ENCODE measurements at regions not wholly inside any gene's neighbourhood (a gene's known extent, or its start where the extent isn't known, plus 50 kb on each side); places are given as distances from the start of the nearest gene placed in this dataset.

DNA sequence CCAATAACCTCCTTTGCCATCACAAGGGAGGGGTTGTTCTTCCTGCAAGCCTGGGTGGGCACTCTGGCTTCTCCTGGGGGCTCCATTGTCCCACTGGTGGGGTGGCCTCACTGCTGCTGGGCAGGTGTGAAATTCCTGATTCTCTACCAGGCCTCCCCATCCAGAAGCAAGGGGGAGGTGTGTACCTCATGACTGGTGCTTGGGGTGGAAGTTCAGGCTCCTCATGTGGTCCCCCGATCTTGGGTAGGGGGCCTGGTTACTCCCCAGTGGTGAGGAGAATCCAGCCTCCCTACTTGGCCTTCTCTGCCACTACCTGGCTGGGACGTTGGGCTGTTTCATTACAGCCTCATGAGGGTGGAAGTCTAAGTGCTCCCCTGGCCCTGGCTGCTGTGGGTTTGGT is 433.9 kb downstream of the IRX2 start:
- DNase-seq, result no peak

DNA sequence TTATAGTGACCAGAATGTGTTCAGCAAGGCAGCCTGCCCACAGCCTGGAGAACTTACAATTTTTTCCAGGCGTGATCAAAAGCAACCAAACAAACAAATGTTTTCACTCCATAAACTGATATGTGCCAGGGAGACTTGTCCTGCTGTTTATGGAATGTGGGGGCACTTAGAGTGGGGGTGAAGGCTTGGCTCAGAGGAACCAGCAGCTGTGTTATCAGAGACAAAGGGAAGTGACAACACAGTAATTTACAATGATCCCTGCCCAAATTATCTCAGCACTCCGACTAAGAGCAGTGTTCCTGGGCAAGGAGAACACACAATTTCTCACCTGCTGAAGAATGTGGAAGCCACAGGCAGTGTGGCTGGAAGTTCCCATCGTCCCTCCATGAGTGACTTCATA is 429.1 kb upstream of the IRX4 start:
- DNase-seq, result no peak

DNA sequence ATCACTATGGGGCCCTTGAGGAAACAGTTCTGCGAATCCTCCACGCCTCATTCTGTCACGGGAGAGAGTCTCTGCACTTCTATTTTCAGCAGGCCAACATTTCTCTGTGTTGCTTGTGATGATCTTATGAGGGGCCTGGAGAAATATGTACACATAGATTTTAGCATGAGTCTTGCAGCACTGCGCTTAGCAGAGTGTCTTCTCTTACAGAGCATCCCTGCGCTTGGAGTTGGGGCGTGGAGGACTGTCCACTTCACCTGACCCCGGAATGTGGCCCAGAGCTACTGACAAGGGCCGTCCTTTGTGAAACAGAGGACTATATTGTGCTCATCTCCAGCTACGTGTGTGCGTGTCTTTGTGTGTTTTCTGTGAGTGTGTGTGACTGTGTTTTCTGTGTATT is 428.2 kb upstream of the IRX4 start:
- DNase-seq, result no peak

DNA sequence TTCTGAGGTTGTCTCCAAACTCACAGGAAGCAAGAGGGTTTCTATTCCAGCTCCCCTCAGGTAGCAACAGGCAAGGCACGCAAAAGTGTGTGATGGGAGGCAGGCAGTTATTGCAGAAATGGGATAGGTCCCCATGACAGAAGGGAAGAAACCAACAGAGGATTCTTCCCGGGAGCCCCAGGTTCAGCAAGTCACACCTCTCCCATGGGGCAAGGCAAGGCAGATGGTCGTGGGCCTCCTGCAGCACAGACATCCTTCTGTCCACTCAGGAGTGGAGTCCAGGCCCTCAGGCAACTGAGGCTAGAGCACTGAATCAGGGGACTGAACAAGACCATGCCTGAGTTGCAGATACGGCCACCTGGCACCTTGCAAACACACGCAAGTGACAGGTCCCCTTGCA is 424.9 kb upstream of the IRX4 start:
- no peak for DNase-seq

DNA sequence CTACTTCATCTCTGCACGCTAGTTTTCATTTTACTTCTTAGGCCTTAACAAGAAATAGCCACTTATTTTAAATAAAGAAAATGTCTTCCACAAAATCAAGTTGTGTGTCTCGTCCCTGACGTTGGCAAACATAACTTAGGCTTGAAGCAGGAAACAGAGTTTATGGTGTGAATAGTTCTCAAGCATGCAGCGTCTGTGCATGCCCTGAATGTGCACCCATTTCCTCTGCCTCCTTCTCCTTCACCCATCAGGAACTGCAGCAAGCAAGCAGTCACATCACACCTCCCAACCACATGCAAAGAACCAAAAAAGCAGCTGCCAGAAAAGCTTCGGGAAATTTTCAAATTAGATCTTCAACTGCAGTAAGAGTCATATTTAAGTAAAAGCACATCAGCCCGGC is 424.0 kb upstream of the IRX4 start:
- DNase-seq, result no peak

DNA sequence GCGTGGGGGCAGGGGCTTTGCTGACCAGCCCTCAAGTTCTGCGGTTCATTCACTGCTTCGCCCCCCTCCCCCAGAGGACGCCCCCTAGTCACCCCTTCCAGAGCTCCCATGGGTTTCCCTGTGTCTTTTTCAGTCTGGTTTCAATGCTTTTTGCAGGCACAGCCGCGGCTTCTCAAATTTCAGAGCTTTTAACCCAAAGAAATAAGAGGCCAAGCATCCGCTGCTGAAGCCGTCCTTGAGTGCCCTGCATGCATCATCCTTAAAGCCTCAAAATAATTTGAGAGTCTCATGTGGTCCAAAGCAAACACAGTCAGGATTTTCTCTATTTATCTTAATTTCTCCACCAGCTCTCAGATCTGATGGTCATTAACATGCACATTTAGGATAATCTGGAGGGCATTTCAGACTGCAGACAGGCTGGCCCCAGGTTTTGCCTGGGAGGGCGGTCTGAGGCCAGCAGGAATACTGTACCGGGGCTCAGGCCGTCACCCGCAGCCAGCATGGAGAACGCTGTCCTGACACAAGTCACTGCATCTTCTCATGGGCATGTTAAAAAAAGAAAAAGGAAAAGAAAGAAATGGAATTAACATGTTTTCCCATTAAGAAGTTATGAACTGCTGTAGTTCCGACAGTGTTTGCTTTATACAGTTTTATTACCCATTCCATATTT is 420.8 kb upstream of the IRX4 start:
- no peak for DNase-seq

DNA sequence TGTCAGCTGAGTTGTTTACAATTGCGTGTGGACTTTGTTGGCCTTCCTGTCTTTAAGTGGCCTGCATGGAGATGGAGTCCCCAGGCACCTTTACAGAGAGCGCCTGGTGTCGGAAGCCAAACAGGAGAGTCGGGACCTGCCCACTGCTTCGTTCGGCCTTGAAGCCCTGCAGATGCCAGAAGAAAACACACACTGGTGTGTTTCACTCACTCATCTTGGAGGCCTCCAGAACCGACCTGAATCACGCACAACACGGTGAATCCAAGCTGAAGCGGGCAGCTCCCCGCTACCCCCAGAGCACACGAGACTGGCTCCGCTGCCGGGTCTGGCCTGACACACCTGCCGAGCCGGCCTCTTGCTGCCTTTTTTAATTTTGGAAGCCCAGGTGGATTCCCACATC is 419.4 kb upstream of the IRX4 start:
- no peak for DNase-seq

DNA sequence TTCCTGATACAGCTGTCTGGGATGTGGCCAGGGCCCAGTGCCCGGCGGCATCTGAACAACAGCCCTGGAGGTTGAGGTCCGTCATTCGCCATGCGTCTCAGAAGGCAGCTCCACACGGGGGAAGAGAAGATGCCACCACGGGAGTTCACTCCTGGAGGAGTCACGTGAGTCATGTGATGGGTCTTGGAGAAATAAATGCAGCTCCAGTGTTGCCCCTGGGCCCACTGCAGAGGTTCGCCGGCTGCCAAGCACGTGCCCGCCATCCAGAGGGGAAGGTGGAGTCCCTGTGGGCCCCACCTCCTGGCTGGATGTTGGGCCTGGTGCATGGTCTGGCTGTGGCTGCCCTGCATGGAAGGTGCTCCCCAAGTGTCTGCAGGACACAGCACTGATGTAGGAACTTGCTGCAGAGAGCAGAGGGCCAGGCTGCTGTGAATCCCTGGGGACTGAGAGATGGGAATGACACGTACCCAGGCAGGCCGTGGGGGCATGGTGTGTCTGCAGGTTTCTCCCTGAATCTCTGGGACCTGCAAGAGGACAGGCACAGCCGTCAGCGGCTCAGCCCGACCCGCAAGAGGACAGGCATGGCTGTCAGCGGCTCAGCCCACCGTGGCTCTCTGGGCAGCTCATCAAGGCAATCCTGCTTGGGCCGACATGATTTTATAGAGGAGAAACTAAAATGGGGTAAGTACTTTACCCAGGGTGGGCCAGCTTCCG is 418.3 kb upstream of the IRX4 start:
- DNase-seq, result no peak

DNA sequence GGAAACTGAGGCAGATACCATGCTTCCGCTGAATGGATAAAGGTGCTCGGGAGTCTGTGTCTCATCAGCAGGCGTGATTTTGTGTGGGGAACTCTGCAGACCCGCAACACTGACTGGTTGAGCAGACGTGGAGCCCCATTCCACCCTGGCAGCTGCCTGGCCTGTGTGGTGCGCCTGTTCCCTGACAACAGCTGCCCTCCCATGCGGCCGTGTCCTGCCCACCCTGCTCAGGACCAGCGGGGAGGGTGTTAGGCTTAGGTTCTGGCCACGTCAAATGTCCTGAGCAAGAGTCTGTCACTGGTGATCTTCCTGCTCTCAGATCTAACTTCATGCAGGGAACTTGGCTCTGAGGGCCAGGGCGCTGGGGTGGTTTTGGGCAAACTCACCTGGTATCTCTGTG is 417.7 kb upstream of the IRX4 start:
- DNase-seq, result no peak

DNA sequence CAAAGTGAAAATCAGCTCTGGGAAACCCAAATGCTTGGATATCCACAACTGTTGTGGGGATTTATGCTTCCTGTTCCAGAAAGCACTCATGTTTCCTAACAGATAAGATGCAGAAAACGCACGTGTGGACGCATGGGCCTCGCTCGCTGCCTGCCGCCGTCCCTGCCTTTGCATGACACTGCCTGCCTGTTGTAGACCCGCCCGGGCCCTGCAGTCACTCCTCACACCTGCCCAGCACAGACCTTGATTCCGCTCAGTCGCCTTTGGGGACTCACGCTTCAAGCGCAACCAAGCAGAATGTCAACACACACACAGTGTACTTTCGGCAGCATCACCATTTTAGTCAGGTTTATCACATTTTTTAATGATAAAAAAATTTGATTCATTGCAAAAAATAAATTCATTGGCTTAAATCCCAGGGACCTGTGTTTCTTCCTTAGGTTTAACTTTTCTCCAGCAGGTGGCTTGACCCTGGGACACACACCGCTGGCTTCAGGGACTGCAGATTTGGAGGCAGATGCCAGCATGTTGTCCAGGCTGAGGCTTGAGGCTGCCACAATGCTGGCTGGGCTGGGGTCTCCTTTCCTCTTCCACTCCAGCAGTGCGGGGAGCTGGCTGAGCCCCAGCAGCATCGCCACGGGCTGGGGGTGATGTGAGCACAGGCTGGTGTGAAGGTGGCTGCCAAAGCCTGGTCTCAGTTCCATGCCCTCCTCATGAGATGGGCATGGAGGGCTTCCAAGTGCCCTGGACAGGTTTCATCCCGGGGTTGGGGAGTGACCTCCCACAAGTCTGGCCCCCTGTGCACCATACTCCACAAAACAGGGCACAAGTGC is 416.9 kb upstream of the IRX4 start:
- DNase-seq, result no peak

DNA sequence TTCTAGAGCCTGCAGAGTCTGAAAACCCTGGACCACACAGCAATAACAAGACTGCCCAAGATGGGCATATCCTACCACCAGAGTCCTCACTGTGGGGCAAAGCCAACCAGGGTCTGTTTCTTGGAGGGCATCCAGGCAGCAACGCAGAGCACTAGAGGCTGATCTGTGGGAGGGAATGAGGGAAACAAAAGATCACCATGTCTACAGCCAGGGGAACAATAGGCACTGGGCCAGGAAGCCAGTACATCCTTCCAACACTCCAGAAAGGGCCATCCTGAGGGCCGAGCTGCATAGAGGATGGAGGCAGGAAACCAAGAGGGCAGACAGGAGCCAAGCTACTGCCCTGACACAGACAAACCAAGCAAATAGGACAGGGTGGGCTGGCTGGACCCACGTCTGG is 416.1 kb upstream of the IRX4 start:
- DNase-seq, result no peak

DNA sequence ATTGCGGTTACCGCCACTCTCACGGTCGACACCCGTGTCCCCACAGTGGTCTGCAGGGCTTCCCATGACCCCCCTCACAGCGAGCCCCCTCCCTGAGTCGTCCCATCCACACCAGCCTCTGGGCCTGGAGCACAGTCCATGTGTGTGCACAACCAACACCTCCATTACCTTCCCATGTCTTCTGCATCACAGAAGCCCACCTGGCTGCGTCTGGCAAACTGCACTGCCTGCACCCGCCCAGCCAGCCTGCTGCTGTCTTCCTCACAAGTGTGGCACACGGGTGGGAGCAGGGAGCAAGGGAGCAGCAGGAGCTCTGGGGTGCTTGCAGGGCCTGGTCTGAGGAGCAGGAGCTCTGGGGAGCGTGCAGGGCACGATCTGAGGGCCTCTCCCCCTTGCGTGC is 415.3 kb upstream of the IRX4 start:
- DNase-seq, result no peak

DNA sequence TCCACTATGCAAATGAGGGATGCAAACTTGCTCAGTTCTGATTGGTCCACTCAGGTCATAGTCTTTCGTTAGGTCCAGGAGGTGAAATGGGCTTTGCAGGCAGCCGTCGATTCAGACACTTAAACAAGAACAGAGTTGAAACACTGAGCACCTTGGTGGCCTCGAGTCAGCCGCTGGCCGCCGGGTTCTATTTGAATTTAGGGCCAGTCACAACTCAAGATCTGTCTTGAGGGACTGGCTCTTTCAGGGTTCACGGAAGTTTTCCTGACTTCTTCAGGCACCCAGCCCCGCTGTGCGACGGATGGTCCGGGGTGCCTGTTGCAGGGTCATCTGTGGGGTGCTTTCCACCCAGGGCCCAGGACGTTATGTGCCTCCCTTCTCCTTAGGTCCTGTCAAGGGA is 412.8 kb upstream of the IRX4 start:
- no peak for DNase-seq

DNA sequence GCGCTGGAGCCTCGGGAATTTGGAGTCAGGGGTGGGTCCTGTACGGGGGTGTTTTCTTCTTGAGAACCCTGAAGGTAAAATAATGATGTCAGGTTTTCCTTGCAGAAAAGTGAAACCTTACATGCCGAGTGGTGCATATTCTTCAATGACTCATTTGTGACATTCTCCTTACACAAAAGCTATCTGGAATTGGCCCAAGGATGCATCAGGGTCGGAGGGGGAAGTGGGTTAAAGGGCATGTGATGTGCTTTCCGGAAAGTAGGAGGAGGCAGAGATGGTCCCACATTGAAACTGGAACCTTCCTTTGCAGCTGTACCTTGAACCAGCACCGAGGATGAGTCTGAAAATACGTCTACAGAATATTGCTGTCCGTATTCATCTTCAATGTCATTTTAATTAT is 411.2 kb upstream of the IRX4 start:
- DNase-seq, result no peak

DNA sequence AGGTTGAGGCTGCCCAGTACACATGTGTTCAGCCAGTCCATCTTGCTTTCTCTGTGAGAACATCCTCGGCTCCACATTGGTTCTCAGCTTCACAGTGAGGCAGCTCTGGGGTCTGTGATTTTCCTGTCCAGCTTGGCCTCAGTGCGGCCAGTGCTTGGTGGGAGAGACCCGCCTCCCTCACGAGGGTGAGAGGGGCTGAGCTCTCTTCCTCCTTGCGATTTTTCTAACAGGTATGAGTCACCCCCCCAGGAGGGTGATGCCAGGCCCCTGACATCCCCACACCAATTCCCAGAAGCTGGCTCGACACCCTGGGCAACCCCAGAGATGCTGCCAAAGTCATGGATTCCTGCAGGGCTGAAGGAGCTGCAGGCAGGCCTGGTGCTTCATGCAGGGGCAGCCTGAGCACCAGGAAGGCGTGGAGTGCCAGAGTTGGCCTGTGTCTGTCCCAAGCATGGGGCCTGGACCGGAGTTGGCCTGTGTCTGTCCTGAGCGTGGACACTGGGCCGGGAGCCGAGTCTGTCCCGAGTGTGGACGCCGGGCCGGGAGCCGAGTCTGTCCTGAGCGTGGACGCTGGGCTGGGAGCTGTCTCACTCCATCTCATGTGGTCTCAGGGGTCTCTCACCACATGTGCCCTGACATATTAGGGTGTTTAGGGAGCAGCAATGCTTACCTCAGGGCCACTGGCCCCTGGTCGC is 408.6 kb upstream of the IRX4 start:
- DNase-seq, result no peak

DNA sequence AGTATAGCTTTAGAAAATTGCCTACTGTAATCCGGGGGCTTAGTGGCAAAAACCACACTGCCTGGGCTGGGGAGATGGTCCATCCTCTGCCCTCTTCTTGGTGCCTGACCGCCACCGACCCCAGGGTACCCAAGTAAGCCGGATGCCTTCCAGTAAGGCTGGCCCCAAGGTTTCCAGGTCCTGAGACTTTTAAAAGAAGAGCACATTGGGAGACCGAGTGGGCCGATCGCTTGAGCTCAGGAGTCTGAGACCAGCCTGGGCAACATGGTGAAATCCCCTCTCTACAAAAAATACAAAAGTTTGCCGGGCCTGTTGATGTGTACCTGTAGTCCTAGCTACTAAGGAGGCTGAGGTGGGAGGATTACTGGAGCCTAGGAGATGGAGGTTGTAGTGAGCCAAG is 406.7 kb upstream of the IRX4 start:
- no peak for DNase-seq

DNA sequence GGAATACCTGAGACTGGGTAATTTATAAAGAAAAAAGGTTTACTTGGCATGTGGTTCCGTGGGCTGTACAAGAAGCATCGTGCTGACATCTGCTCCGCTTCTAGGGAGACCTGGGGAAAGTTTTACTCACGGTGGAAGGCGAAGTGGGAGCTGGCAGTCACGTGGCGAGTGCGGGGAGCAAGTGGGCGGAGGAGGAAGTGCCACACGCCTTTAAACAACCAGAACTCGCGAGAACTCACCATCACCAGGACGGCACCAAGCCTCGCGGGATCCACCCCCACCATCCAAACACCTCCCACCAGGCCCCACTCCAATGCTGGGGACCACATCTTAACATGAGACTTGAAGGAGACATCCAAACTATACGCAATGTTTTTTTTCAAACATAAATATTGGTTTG is 406.2 kb upstream of the IRX4 start:
- DNase-seq, result no peak

DNA sequence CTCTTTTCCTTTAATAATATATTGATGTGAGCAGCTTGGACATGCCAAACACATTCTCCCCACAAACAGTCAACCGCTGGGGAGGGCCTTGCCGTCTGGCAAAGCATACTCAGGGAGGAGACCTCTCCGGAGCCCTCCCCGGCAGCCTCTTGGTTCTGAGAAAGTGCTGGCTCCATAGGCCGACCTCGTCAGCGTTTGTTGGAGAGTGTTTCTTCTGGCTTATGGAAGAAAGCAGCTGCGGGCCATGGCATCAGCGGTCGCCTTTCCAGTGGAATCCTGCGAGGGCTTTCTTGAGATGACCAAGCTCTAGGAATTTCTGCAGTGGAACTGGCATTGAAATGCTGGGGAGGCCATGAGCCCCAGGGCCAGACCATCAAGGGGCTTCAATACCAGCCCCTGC is 405.7 kb upstream of the IRX4 start:
- DNase-seq, result no peak

DNA sequence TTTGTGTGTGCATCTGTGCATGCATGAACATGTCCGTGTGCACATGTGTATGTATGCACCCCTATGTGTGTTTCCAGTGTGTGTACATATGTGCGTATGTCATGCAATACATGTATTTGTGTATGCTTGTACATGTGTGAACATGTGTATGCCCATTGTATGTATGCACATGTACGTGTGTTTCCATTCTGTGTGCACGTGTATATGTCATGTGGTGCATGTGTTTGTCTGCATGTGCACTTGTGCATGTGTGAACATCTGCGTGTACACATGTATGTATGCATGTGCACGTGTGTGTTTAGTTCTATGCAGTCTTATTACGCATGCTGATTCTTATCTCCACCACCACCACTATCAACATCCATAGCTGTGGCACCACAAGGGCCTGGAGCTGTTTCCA is 403.5 kb upstream of the IRX4 start:
- DNase-seq, result no peak

DNA sequence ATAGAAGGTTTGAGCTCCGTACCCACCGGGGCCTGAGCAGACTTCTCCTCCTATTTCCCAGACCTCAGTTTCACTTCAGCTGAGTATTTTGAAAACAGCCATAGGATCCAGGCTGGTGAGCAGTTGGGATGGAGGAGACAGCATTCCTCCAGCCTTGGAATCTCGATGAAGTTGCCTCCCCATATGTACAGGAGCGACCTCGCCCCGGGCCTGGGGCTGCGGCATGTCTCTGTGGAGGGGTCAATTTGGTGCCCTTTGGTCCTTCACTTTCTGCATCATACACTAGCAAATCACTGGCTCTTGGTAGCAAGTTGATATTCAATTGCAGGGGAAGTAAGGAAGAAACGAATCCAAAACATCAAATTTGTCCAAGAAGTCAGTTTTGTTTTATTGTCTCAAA is 402.0 kb upstream of the IRX4 start:
- DNase-seq, result no peak

DNA sequence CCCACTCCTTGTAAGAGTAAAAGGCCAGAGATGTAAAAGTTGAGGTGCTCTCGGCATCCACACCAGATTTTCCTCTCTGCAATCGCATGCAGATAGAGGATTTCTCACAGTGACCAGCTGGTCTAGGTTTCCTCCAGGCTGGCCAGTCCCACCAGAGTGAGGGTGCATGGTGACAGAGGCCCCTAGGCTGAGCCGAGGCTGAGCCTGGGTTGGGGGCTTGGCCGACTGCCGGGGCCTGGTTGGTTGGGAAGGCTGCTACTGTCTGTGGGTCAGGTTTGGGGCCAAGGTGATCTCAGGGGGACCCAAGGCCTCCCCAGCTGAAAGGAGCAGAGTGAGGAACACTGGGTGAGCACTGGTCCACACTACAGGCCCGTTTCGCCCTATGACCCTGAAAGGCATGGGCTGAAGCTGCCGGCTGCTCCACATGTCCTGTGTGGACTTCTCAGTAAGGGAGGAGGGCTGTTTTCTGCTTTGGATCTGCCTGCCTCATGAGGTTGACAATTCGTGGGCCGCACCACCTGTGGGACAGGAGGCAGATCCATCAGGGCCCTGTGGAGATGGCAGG is 400.8 kb upstream of the IRX4 start:
- no peak for DNase-seq

DNA sequence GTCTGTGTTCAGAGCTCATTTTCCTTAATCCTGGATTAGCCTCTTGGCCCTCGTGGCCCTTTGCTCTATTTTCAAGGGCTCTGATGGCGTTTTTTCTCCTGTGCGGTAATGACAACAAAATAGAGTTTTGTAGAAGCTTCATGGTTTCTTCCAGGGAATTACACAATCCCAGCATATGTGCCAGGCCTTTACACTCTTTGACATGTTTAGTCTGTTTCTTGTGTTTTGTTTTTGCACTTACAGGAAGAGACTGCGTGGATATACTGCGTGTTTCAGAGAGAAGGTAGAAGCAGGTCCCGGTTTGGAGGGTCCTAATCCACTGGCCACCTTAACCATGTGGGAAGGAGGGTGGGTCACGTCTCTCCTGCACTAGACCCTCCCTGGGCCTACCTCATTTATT is 400.2 kb upstream of the IRX4 start:
- no peak for DNase-seq

DNA sequence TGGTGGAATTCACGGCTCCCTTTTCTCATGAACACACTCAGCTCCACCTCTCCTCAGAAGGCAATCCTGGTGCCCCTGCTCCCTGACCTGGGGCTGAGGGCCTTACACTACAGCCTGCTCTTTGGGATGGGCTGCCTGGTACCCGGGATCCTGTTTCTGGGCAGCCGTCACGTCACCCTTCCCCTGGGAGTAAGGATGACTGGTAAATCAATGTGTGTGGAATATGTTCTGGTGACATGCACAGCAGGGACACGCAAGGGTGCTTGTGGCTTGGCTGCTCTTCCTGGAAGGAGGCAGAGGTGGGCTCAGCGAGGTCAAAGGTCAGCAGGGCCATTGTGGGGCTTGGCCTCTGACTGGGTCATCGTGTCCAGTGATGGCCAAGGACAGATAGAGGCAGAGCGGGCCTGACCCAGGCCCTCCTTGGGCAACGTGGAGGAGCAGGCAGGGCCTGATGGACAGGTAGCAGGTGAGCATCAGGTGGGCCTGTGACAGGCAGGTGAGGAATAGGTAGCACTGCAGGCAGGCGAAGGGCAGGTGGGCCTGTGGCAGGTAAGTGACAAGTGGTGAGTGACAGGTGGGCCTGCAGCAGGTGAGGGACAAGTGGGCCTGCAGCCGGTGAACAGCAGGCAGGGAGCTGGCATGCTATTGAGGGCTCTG is 399.4 kb upstream of the IRX4 start:
- DNase-seq, result no peak

Measured in SHP77 (cell line).